Caco-2 (cell line): ENCODE measurements at regions not wholly inside any gene's neighbourhood (a gene's known extent, or its start where the extent isn't known, plus 50 kb on each side); places are given as distances from the start of the nearest gene placed in this dataset.

ENCODE experiments used
- BruUV-seq: library from RNA; stranded (reverse); fragments of 400-500 nt; replicated peaks from 2 replicates; lab custom pipeline; 2021; lab: Mats Ljungman, UMichigan
- CTCF ChIA-PET: fragments of 300-600 bp; sonication (Branson Sonifier 250); formaldehyde crosslinking; loops from one replicate; lab custom pipeline; 2022; ENCODE audit warnings: antibody characterized with exemption; lab: Charles Lee
- POLR2A ChIA-PET: fragments of 300-600 bp; sonication (Branson Sonifier 250); formaldehyde crosslinking; loops from one replicate; lab custom pipeline; 2022; ENCODE audit warnings: antibody characterized with exemption; lab: Charles Lee
- DNase-seq, 2 experiments: peaks; one replicate each; pipeline versions ENCODE4 v3.0.0 to v3.0.0-alpha.2; 2020 to 2022
- H3K27me3 ChIP-seq: replicated peaks from 2 replicates; pipeline ENCODE4 v1.6.0; 2011; ENCODE audit warnings: low read length; ENCODE audit not compliant: control insufficient read depth, insufficient read depth
- H3K36me3 ChIP-seq: 2 replicates; pipeline ENCODE4 v1.5.1; 2011; ENCODE audit warnings: low read length; ENCODE audit not compliant: control insufficient read depth, insufficient read depth
- H3K4me1 ChIP-seq: fragments of 250-450 bp; sonication (Bioruptor Pico); 2 replicates; pipeline ENCODE4 v1.5.1; 2020; ENCODE audit warnings: mild to moderate bottlenecking
- H3K4me3 ChIP-seq: 2 replicates; pipeline ENCODE4 v1.5.1; 2011; ENCODE audit warnings: low read depth, mild to moderate bottlenecking, control low read depth, low read length
- H3K9me3 ChIP-seq: fragments of 250-450 bp; sonication (Bioruptor Pico); 2 replicates; pipeline ENCODE4 v1.5.1; 2020; ENCODE audit warnings: mild to moderate bottlenecking, moderate library complexity
- H3K27ac Mint-ChIP-seq: one replicate; pipeline ENCODE4 v1.8.0; 2022; ENCODE audit warnings: mixed read lengths; ENCODE audit not compliant: unreplicated experiment
- H3K27me3 Mint-ChIP-seq: one replicate; pipeline ENCODE4 v1.8.0; 2022; ENCODE audit warnings: mixed read lengths; ENCODE audit not compliant: insufficient read depth, unreplicated experiment
- H3K36me3 Mint-ChIP-seq: one replicate; pipeline ENCODE4 v1.8.0; 2022; ENCODE audit warnings: mild to moderate bottlenecking, mixed read lengths; ENCODE audit not compliant: insufficient read depth, unreplicated experiment
- H3K4me1 Mint-ChIP-seq: one replicate; pipeline ENCODE4 v1.8.0; 2022; ENCODE audit warnings: low read depth, mixed read lengths; ENCODE audit not compliant: unreplicated experiment
- H3K4me3 Mint-ChIP-seq: one replicate; pipeline ENCODE4 v1.8.0; 2022; ENCODE audit warnings: mild to moderate bottlenecking, moderate library complexity, mixed read lengths; ENCODE audit not compliant: unreplicated experiment
- H3K9me3 Mint-ChIP-seq: one replicate; pipeline ENCODE4 v1.8.0; 2022; ENCODE audit warnings: mixed read lengths; ENCODE audit not compliant: unreplicated experiment
- CTCF ChIP-seq, 2 experiments: fragments of 200-600 bp in 1 of 2; IDR thresholded peaks; 1 replicate in 1 of 2; 2 replicates in 1 of 2; pipeline versions ENCODE4 v1.5.1 to v1.8.0; 2011 to 2022; ENCODE audit warnings: antibody characterized with exemption in 1 of 2, control low read depth in 1 of 2, inconsistent platforms in 1 of 2, low read depth in 1 of 2, low read length in 1 of 2, mild to moderate bottlenecking in 1 of 2, moderate library complexity in 1 of 2; ENCODE audit not compliant: insufficient read depth in 1 of 2, severe bottlenecking in 1 of 2, unreplicated experiment in 1 of 2
- intact Hi-C: fragments of 100-400 bp; cut with micrococcal nuclease; formaldehyde crosslinking; loops from one replicate; pipeline ENCODE4 v1.10.0; 2022; ENCODE audit not compliant: unreplicated experiment

DNA sequence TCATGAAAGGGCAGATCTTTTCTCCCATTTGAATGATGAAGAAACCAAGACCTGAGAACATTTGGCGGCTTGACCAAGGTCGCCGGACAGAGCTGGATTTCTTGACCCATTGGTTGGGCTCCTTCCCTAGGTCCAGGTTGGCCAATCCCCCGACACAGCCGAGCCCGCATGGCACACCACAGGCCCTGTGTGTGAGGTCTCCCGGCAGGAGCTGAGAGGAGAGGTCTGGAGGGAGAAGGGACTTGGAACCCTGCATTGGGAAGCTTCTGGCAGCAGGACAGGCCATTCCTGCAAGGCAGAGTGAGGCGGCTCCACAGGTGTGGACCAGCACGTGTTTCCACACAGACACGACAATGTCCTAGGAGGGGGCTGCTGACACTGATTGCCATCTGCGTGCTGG lies 98.6 kb upstream of the THY1 start:
- intact Hi-C loops, result no loop called here
- BruUV-seq, result no TSS peak
- no peak for DNase-seq
- Mint-ChIP-seq H3K27me3 (peaks cover 31% of the 10 kb centered on the region), H3K27ac (no peak overlapping the region), H3K4me1 (no peaks in the 10 kb centered on the region), H3K36me3 (no peaks in the 10 kb centered on the region), H3K4me3 (no peak overlapping the region), H3K9me3 (no peaks in the 10 kb centered on the region)
- no peaks in the 10 kb centered on the region for H3K4me1 ChIP-seq
- no peaks in the 10 kb centered on the region for H3K36me3 ChIP-seq
- no peak overlapping the region for H3K4me3 ChIP-seq
- no peaks in the 10 kb centered on the region for H3K27me3 ChIP-seq
- TF ChIP-seq CTCF (IDR thresholded peaks at IDR 0.05; ENCODE audit: insufficient read depth in 1 of 2, low read depth in 1 of 2, low read length in 1 of 2, severe bottlenecking in 1 of 2, unreplicated experiment in 1 of 2), result no peak
- ChIA-PET CTCF (no interaction called here), POLR2A (no interaction called here)
- no peaks in the 10 kb centered on the region for H3K9me3 ChIP-seq

DNA sequence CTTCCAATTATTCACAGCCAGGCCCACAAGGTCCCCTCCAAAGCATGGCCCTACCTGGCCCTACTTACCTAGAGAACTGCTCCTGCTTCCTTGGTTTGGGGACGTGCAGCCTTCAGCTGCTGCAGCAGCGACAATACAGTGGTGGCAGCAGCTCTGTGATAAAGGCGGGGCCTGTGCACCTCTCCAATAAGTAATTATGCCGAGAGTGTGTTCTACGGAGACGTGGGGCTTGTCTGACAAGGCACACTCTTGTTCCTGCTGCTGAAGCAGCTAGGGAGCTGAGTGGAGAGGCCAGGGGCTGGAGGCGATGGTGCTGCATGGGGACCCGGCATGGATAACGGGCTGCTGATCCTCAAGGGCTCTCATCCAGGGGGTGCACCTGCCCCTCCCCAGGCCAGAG lies 98.0 kb upstream of the THY1 start:
- CTCF ChIA-PET, result no interaction called here

GRCh38 chr11:119520400-119520799 lies 97.4 kb upstream of the THY1 start:
- no peak for TF ChIP-seq CTCF (IDR thresholded peaks at IDR 0.05; ENCODE audit: insufficient read depth in 1 of 2, low read depth in 1 of 2, low read length in 1 of 2, severe bottlenecking in 1 of 2, unreplicated experiment in 1 of 2)
- intact Hi-C loops, result no loop called here
- H3K36me3 ChIP-seq, result no peaks in the 10 kb centered on the region
- no TSS peak for BruUV-seq
- ChIA-PET CTCF (no interaction called here), POLR2A (no interaction called here)
- Mint-ChIP-seq H3K27ac (no peak overlapping the region), H3K36me3 (no peaks in the 10 kb centered on the region), H3K4me3 (no peak overlapping the region), H3K4me1 (no peaks in the 10 kb centered on the region), H3K9me3 (no peaks in the 10 kb centered on the region), H3K27me3 (peaks cover 34% of the 10 kb centered on the region)
- H3K9me3 ChIP-seq, result no peaks in the 10 kb centered on the region
- no peaks in the 10 kb centered on the region for H3K27me3 ChIP-seq
- H3K4me3 ChIP-seq, result no peak overlapping the region
- DNase-seq, result no peak
- H3K4me1 ChIP-seq, result no peaks in the 10 kb centered on the region

More for the DNA sequence above, 98.0 kb upstream of the THY1 start:
- H3K36me3 Mint-ChIP-seq, result no peaks in the 10 kb centered on the region
- H3K27me3 Mint-ChIP-seq, result peaks cover 35% of the 10 kb centered on the region
- intact Hi-C loops, result no loop called here
- H3K4me1 Mint-ChIP-seq, result no peaks in the 10 kb centered on the region
- Histone ChIP-seq H3K4me3 (no peak overlapping the region), H3K4me1 (no peaks in the 10 kb centered on the region), H3K36me3 (no peaks in the 10 kb centered on the region), H3K27me3 (no peaks in the 10 kb centered on the region), H3K9me3 (no peaks in the 10 kb centered on the region)
- DNase-seq, result no peak
- H3K9me3 Mint-ChIP-seq, result no peaks in the 10 kb centered on the region
- H3K27ac Mint-ChIP-seq, result no peak overlapping the region
- BruUV-seq, result no TSS peak
- POLR2A ChIA-PET, result no interaction called here
- no peak for TF ChIP-seq CTCF (IDR thresholded peaks at IDR 0.05; ENCODE audit: insufficient read depth in 1 of 2, low read depth in 1 of 2, low read length in 1 of 2, severe bottlenecking in 1 of 2, unreplicated experiment in 1 of 2)
- no peak overlapping the region for H3K4me3 Mint-ChIP-seq
